ENCODE measurements at regions not wholly inside any gene's neighbourhood (a gene's known extent, or its start where the extent isn't known, plus 50 kb on each side); places are given as distances from the start of the nearest gene placed in this dataset.

- Histone ChIP-seq H2BK5ac (ENCODE audit: insufficient read length, low read length) (no peak overlapping the region), H4K5ac (ENCODE audit: insufficient read length, low read depth, low read length) (no peak overlapping the region), H2BK20ac (ENCODE audit: low read depth, low read length, poor library complexity, severe bottlenecking) (no peak overlapping the region)
Measured at GRCh38 chr1:106787520-106787919, 269.0 kb upstream of the PRMT6 start.

More at GRCh38 chr1:106787520-106787919, 269.0 kb upstream of the PRMT6 start:
- no peak for DNase-seq
- Mint-ChIP-seq H3K9me3 (no peaks in the 10 kb centered on the region), H3K27ac (no peak overlapping the region), H3K4me1 (no peaks in the 10 kb centered on the region), H3K4me3 (no peak overlapping the region), H3K27me3 (ENCODE audit: low read depth) (no peaks in the 10 kb centered on the region), H3K36me3 (ENCODE audit: insufficient read depth in 1 of 3, low read depth in 3 of 3) (no peaks in the 10 kb centered on the region)
- Histone ChIP-seq H3K79me1 (ENCODE audit: insufficient read depth, low read depth, low read length, poor library complexity, severe bottlenecking) (no peaks in the 10 kb centered on the region), H4K91ac (ENCODE audit: insufficient read length, low read depth, low read length) (no peak overlapping the region), H3K9ac (ENCODE audit: extremely low read depth, insufficient read length, low read length) (no peak overlapping the region), H3K23ac (ENCODE audit: insufficient read length, low read depth, low read length) (no peak overlapping the region), H3K79me2 (ENCODE audit: insufficient read depth, low read length) (no peaks in the 10 kb centered on the region), H2BK12ac (ENCODE audit: insufficient read length, low read depth, low read length) (no peak overlapping the region), H2BK120ac (ENCODE audit: low read depth, low read length, poor library complexity, severe bottlenecking) (no peak overlapping the region), H3K4me2 (ENCODE audit: insufficient read depth, insufficient read length, low read length) (no peak overlapping the region), H3K14ac (ENCODE audit: insufficient read depth, low read length) (no peak overlapping the region), H2AK5ac (ENCODE audit: insufficient read length, low read length) (no peak overlapping the region), H4K8ac (replicated peaks; ENCODE audit: insufficient read length, low read depth, low read length) (no peak overlapping the region), H3T11ph (ENCODE audit: low read length) (no peak overlapping the region), H3K27ac (ENCODE audit: insufficient read length, low read depth, low read length) (no peak overlapping the region), H3K23me2 (ENCODE audit: insufficient read length, low read depth, low read length, poor library complexity, severe bottlenecking) (no peaks in the 10 kb centered on the region), H3K27me3 (ENCODE audit: insufficient read depth, low read length) (no peaks in the 10 kb centered on the region), H4K20me1 (ENCODE audit: control insufficient read depth, insufficient read depth, insufficient read length) (no peaks in the 10 kb centered on the region), H3K4ac (ENCODE audit: low read depth, low read length) (no peak overlapping the region), H3K18ac (ENCODE audit: insufficient read length, low read depth, low read length) (no peak overlapping the region), H3K4me1 (ENCODE audit: insufficient read depth, low read length) (no peaks in the 10 kb centered on the region), H3K56ac (ENCODE audit: insufficient read length, low read depth, low read length) (no peak overlapping the region), H2BK15ac (ENCODE audit: low read depth, low read length) (no peak overlapping the region), H2AFZ (ENCODE audit: low read length) (no peak overlapping the region), H3K9me3 (ENCODE audit: control insufficient read depth, low read depth, low read length) (no peaks in the 10 kb centered on the region)
- WGBS (ENCODE audit: extremely low coverage, insufficient read length, low lambda C conversion rate) = no CpG with 5 or more reads among the region's 3 CpGs
- TF ChIP-seq CTCF (conservative IDR thresholded peaks at IDR 0.05) = no peak

Data from H9 (cell line).